Gastrocnemius medialis (tissue), 4 donors: ENCODE measurements at regions not wholly inside any gene's neighbourhood (a gene's known extent, or its start where the extent isn't known, plus 50 kb on each side); places are given as distances from the start of the nearest gene placed in this dataset.
"Not testable (repeated sequence)": the region's sequence is repeated elsewhere in the genome, so short reads cannot be mapped to it uniquely, and the experiment has no call there.

Experiments used
- CTCF ChIP-seq, 5 experiments: fragments of 450-650 bp in 3 of 5; fragments of 200-600 bp in 2 of 5; sonication (generic) in 2 of 5; IDR thresholded peaks in 4 of 5; conservative IDR thresholded peaks in 1 of 5; 1 replicate in 4 of 5; 2 replicates in 1 of 5; pipeline ENCODE4 v1.5.1; 2016 to 2019; ENCODE audit warnings: antibody characterized with exemption in 5 of 5, mild to moderate bottlenecking in 3 of 5, moderate library complexity in 3 of 5
- POLR2A ChIP-seq, 2 donors: fragments of 450-650 bp; IDR thresholded peaks; one replicate each; pipeline ENCODE4 v1.6.1; 2017; ENCODE audit warnings: antibody characterized with exemption in 2 of 2, mild to moderate bottlenecking in 2 of 2, moderate library complexity in 2 of 2

- not testable (repeated sequence) for TF ChIP-seq CTCF (IDR thresholded peaks at IDR 0.05 in 4 of 5, conservative IDR thresholded peaks at IDR 0.05 in 1 of 5); POLR2A (IDR thresholded peaks at IDR 0.05)
These were observed 70.8 kb upstream of the GPR89A start for GRCh38 chr1:145537003-145537402.
